Chondrocyte (in vitro differentiated cells): ENCODE measurements at regions not wholly inside any gene's neighbourhood (a gene's known extent, or its start where the extent isn't known, plus 50 kb on each side); places are given as distances from the start of the nearest gene placed in this dataset.
"Not testable (repeated sequence)": the region's sequence is repeated elsewhere in the genome, so short reads cannot be mapped to it uniquely, and the experiment has no call there.

Experiments
- DNase-seq: peaks from one replicate; pipeline ENCODE4 v3.0.0; 2021; ENCODE audit warnings: mixed read lengths, low spot score
- H3K27ac Mint-ChIP-seq: one replicate; pipeline ENCODE4 v1.8.0; 2021; ENCODE audit warnings: mild to moderate bottlenecking, moderate library complexity, mixed read lengths; ENCODE audit not compliant: unreplicated experiment
- H3K27me3 Mint-ChIP-seq: 2 replicates; pipeline ENCODE4 v1.8.0; 2021; ENCODE audit warnings: low read depth, mixed read lengths
- H3K36me3 Mint-ChIP-seq: 2 replicates; pipeline ENCODE4 v1.8.0; 2021; ENCODE audit warnings: low read depth, mixed read lengths
- H3K4me1 Mint-ChIP-seq: 2 replicates; pipeline ENCODE4 v1.8.0; 2021; ENCODE audit warnings: low read depth, mild to moderate bottlenecking, mixed read lengths
- H3K4me3 Mint-ChIP-seq: one replicate; pipeline ENCODE4 v1.8.0; 2021; ENCODE audit warnings: mild to moderate bottlenecking, moderate library complexity, mixed read lengths; ENCODE audit not compliant: unreplicated experiment
- H3K9me3 Mint-ChIP-seq: 2 replicates; pipeline ENCODE4 v1.8.0; 2021; ENCODE audit warnings: low read depth, mixed read lengths
- CTCF ChIP-seq: fragments of 200-600 bp; sonication (generic); IDR thresholded peaks from 2 replicates; pipeline ENCODE4 v1.5.0; 2021; ENCODE audit warnings: antibody characterized with exemption, mild to moderate bottlenecking, moderate library complexity

DNA sequence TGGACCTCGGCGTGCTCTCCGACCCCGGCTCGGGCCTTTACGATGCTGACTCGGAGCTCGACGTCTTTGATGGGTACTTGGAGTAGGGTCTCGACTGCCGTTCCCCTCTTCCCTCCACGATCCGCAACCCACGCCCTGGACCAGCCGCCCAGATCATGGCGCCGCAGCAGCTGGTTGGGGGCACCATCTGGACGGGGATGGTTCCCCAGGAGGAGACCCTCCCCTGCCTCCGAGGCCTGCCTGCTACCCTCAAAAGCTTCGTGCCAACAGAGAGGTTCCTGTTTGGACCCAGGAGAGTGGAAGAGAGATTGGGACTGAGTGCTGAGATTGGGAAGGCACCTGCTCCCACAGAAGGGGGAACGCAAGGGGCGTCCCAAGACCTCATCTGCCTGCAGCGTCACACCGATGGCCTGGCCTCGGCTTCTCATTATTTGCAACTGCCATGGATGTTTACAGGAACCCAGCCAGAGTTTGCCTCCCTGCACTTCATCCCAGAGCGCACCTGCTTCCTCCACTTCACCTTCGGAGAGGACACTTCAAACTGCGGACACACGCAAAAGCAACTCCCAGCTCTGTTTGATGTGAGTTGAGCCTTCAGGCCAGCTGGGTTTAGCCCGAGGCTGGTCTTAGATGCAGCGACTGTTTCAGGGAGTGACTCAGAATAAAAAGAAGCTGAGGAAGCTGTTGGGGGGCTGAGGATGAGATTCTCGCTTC, 58.9 kb downstream of the GOLGA6L7 start:
- H3K27me3 Mint-ChIP-seq, H3K27ac Mint-ChIP-seq, DNase-seq, H3K4me3 Mint-ChIP-seq, H3K36me3 Mint-ChIP-seq, H3K9me3 Mint-ChIP-seq: not testable (repeated sequence)
- peaks cover 12% of the 10 kb centered on the region for H3K4me1 Mint-ChIP-seq

GRCh38 chr15:28788649-28789400, 59.6 kb downstream of the GOLGA6L7 start:
- H3K4me1 Mint-ChIP-seq, result peaks cover 12% of the 10 kb centered on the region
- not testable (repeated sequence) for H3K36me3 Mint-ChIP-seq, H3K4me3 Mint-ChIP-seq, DNase-seq, H3K27me3 Mint-ChIP-seq, H3K27ac Mint-ChIP-seq, H3K9me3 Mint-ChIP-seq

DNA sequence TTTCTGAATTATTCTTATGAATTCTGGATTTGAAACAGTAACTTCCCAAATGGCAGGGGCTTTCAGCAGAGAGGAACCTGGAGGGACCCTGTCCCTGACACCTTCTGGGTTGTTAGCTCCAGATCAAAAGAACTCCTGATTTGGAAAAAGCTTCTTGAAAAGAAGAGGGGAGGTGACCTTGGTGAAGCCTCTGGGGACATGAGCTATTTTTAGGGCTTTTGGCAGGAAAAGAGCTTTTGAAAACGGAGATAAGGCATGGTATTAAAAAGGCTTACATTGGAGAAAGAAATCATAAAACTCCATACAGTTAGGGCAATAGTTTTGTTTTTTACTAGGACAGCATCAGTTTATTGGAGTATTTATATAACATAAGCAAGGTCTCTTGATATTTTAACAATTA, 60.3 kb downstream of the GOLGA6L7 start:
- DNase-seq, H3K36me3 Mint-ChIP-seq, H3K27me3 Mint-ChIP-seq, H3K9me3 Mint-ChIP-seq, H3K4me3 Mint-ChIP-seq, H3K27ac Mint-ChIP-seq: not testable (repeated sequence)
- peaks cover 12% of the 10 kb centered on the region for H3K4me1 Mint-ChIP-seq

DNA sequence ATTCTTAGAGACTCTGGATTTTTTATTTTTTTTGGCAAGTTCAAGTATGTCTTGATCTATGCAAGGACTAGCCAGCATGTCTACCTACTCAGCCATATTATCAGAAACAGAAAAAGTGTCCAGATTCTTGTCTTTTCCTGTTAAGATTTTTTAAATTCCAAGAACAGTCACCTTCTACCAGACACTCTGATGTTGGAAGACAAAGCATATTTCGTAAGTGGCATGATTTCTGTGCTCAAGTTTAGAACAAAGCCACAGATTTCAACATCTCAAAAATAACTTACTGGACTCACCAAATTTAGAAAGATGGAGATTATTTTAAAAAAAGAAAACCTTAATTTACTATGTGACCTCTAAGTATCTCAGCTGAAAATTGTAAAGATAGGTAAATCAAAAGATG, 61.9 kb downstream of the GOLGA6L7 start:
- Mint-ChIP-seq H3K4me3 (no peak overlapping the region), H3K36me3 (no peaks in the 10 kb centered on the region), H3K27ac (no peak overlapping the region), H3K9me3 (no peaks in the 10 kb centered on the region), H3K27me3 (no peaks in the 10 kb centered on the region), H3K4me1 (peaks cover 15% of the 10 kb centered on the region)
- DNase-seq, result no peak
- no peak for TF ChIP-seq CTCF

GRCh38 chr15:28784347-28785163, 63.9 kb downstream of the GOLGA6L7 start:
- not testable (repeated sequence) for H3K27me3 Mint-ChIP-seq, H3K4me3 Mint-ChIP-seq, H3K9me3 Mint-ChIP-seq, H3K36me3 Mint-ChIP-seq, H3K27ac Mint-ChIP-seq
- peak; percentile 83 for DNase-seq
- peaks cover 17% of the 10 kb centered on the region for H3K4me1 Mint-ChIP-seq

DNA sequence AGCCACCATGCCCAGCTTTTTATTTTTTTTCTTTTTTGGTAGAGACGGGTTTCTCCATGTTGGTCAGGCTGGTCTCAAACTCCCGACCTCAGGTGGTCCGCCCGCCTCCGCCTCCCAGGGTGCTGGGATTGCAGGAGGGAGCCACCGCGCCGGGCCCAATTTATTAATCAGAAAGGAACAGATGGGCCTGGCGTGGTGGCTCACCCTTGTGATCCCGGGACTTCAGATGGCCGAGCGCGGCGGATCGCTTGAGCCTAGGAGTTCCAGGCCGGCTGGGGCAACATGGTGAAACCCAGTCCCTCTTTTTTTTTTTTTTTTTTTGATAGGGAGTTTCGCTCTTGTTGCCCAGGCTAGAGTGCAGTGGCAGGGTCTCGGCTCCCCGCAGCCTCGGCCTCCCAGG, 64.6 kb downstream of the GOLGA6L7 start:
- Mint-ChIP-seq H3K36me3 (no peaks in the 10 kb centered on the region), H3K9me3 (no peaks in the 10 kb centered on the region), H3K4me3 (no peak overlapping the region), H3K27me3 (no peaks in the 10 kb centered on the region), H3K4me1 (peaks cover 17% of the 10 kb centered on the region), H3K27ac (no peak overlapping the region)
- peak; percentile 75 for DNase-seq
- TF ChIP-seq CTCF, result no peak

GRCh38 chr15:28783466-28783865, 65.0 kb downstream of the GOLGA6L7 start:
- no peaks in the 10 kb centered on the region for H3K27me3 Mint-ChIP-seq
- H3K27ac Mint-ChIP-seq, result no peak overlapping the region
- no peak for TF ChIP-seq CTCF
- peaks cover 17% of the 10 kb centered on the region for H3K4me1 Mint-ChIP-seq
- no peaks in the 10 kb centered on the region for H3K36me3 Mint-ChIP-seq
- no peaks in the 10 kb centered on the region for H3K9me3 Mint-ChIP-seq
- DNase-seq, result no peak
- H3K4me3 Mint-ChIP-seq, result no peak overlapping the region

- H3K36me3 Mint-ChIP-seq, H3K27ac Mint-ChIP-seq, H3K4me1 Mint-ChIP-seq, H3K4me3 Mint-ChIP-seq, H3K9me3 Mint-ChIP-seq, H3K27me3 Mint-ChIP-seq, DNase-seq: not testable (repeated sequence)
Measured at GRCh38 chr15:28778397-28778796, 66.2 kb upstream of the GOLGA8M start.

- not testable (repeated sequence) for H3K4me3 Mint-ChIP-seq, H3K9me3 Mint-ChIP-seq, H3K36me3 Mint-ChIP-seq, H3K27ac Mint-ChIP-seq, DNase-seq, H3K27me3 Mint-ChIP-seq, H3K4me1 Mint-ChIP-seq
Measured at GRCh38 chr15:28772857-28773256, 60.6 kb upstream of the GOLGA8M start.
